Adipocyte (in vitro differentiated cells): ENCODE measurements at regions not wholly inside any gene's neighbourhood (a gene's known extent, or its start where the extent isn't known, plus 50 kb on each side); places are given as distances from the start of the nearest gene placed in this dataset.

Experiments used
- DNase-seq: peaks from one replicate; pipeline ENCODE4 v3.0.0-alpha.2; 2015; ENCODE audit warnings: low read depth
- H3K27me3 ChIP-seq: replicated peaks from 2 replicates; pipeline ENCODE4 v1.7.0; 2013; ENCODE audit warnings: mild to moderate bottlenecking, low read length, moderate library complexity; ENCODE audit not compliant: control insufficient read depth, insufficient read depth
- H3K36me3 ChIP-seq: 2 replicates; pipeline ENCODE4 v1.7.0; 2013; ENCODE audit warnings: low read length, mild to moderate bottlenecking, moderate library complexity; ENCODE audit not compliant: control insufficient read depth, insufficient read depth, severe bottlenecking
- H3K4me1 ChIP-seq: 2 replicates; pipeline ENCODE4 v1.7.0; 2013; ENCODE audit warnings: mild to moderate bottlenecking, low read length, moderate library complexity; ENCODE audit not compliant: control insufficient read depth, insufficient read depth
- H3K4me3 ChIP-seq: 2 replicates; pipeline ENCODE4 v1.7.0; 2013; ENCODE audit warnings: mild to moderate bottlenecking, low read length, moderate library complexity
- H3K9ac ChIP-seq: 2 replicates; pipeline ENCODE4 v1.7.0; 2013; ENCODE audit warnings: mild to moderate bottlenecking, low read length, moderate library complexity
- H3K9me3 ChIP-seq: 2 replicates; pipeline ENCODE4 v1.7.0; 2013; ENCODE audit warnings: mild to moderate bottlenecking, low read length, moderate library complexity; ENCODE audit not compliant: control insufficient read depth

GRCh38 chr1:163440090-163440489 is 118.3 kb downstream of the NUF2 start:
- no peaks in the 10 kb centered on the region for H3K4me1 ChIP-seq
- DNase-seq = no peak

GRCh38 chr1:163442231-163442879 is 120.6 kb downstream of the NUF2 start:
- no peaks in the 10 kb centered on the region for H3K36me3 ChIP-seq

More at GRCh38 chr1:163440090-163440489, 118.3 kb downstream of the NUF2 start:
- Histone ChIP-seq H3K27me3 (peaks cover 19% of the 10 kb centered on the region), H3K9me3 (no peaks in the 10 kb centered on the region), H3K36me3 (no peaks in the 10 kb centered on the region), H3K9ac (no peak overlapping the region), H3K4me3 (no peak overlapping the region)

GRCh38 chr1:163442895-163443294 is 121.1 kb downstream of the NUF2 start:
- H3K4me3 ChIP-seq = no peak overlapping the region
- DNase-seq = no peak
- H3K36me3 ChIP-seq = no peaks in the 10 kb centered on the region
- no peaks in the 10 kb centered on the region for H3K4me1 ChIP-seq
- H3K9me3 ChIP-seq = no peaks in the 10 kb centered on the region
- H3K9ac ChIP-seq = no peak overlapping the region
- H3K27me3 ChIP-seq = peaks cover 12% of the 10 kb centered on the region

More at GRCh38 chr1:163442231-163442879, 120.6 kb downstream of the NUF2 start:
- peaks cover 12% of the 10 kb centered on the region for H3K27me3 ChIP-seq
- H3K4me3 ChIP-seq = no peak overlapping the region
- H3K9ac ChIP-seq = no peak overlapping the region
- no peaks in the 10 kb centered on the region for H3K4me1 ChIP-seq
- DNase-seq = no peak
- H3K9me3 ChIP-seq = no peaks in the 10 kb centered on the region

DNA sequence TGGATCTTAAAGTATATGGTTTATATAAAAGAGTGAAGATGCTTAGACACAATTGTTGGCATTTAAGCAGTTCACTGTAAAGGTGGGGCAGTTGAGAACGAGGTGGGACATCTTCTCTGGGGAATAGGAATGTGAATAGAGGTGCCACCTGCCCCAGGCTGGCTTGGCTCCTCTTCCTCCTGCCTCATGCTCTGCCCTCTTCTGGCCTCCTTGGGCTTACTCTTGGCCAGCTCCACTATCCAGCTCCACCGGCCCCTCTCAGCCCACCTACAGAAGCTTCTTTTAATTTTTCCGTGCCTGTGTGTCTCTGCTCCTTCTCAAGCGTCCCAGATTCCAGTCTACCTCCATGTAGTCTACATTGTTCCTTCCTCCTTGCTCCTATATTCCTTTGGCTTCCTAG is 122.1 kb downstream of the NUF2 start:
- Histone ChIP-seq H3K4me1 (no peaks in the 10 kb centered on the region), H3K9me3 (no peaks in the 10 kb centered on the region), H3K4me3 (no peak overlapping the region), H3K9ac (no peak overlapping the region), H3K36me3 (no peaks in the 10 kb centered on the region), H3K27me3 (peaks cover 11% of the 10 kb centered on the region)
- no peak for DNase-seq

DNA sequence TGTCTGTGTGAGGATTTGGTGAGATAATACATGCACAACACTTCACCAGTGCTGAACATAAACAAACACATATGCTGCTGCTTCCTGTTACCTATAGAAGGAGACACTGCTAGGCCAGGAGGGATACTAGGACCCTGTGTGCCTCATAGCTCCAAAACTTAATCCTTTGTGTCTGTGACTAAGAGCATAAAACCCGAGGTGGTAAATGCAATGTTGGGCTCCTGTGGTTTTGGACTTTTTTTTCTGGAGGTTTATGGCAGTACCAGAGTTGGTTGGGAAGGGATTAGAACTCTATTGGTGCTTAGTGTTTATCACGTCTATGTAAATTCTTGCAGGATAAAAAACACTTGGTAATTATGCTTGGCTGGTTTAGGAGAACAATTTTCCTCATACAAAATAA is 122.9 kb downstream of the NUF2 start:
- DNase-seq = no peak
- Histone ChIP-seq H3K4me1 (no peaks in the 10 kb centered on the region), H3K9ac (no peak overlapping the region), H3K4me3 (no peak overlapping the region), H3K9me3 (no peaks in the 10 kb centered on the region), H3K27me3 (peaks cover 5% of the 10 kb centered on the region), H3K36me3 (no peaks in the 10 kb centered on the region)

GRCh38 chr1:163450986-163451385 is 129.2 kb downstream of the NUF2 start:
- H3K4me3 ChIP-seq = no peak overlapping the region
- no peak overlapping the region for H3K9ac ChIP-seq
- H3K27me3 ChIP-seq = no peaks in the 10 kb centered on the region
- no peaks in the 10 kb centered on the region for H3K36me3 ChIP-seq
- DNase-seq = no peak
- no peaks in the 10 kb centered on the region for H3K4me1 ChIP-seq
- no peaks in the 10 kb centered on the region for H3K9me3 ChIP-seq

- Histone ChIP-seq H3K9ac (no peak overlapping the region), H3K36me3 (no peaks in the 10 kb centered on the region), H3K27me3 (no peaks in the 10 kb centered on the region)
Measured at GRCh38 chr1:163459539-163459938, 137.8 kb downstream of the NUF2 start.

GRCh38 chr1:163467289-163467688 is 145.5 kb downstream of the NUF2 start:
- Histone ChIP-seq H3K9me3 (no peaks in the 10 kb centered on the region), H3K36me3 (no peaks in the 10 kb centered on the region), H3K9ac (no peak overlapping the region), H3K4me1 (no peaks in the 10 kb centered on the region), H3K4me3 (no peak overlapping the region), H3K27me3 (no peaks in the 10 kb centered on the region)
- DNase-seq = no peak

More at GRCh38 chr1:163459539-163459938, 137.8 kb downstream of the NUF2 start:
- no peak for DNase-seq
- Histone ChIP-seq H3K4me1 (no peaks in the 10 kb centered on the region), H3K9me3 (no peaks in the 10 kb centered on the region), H3K4me3 (no peak overlapping the region)

DNA sequence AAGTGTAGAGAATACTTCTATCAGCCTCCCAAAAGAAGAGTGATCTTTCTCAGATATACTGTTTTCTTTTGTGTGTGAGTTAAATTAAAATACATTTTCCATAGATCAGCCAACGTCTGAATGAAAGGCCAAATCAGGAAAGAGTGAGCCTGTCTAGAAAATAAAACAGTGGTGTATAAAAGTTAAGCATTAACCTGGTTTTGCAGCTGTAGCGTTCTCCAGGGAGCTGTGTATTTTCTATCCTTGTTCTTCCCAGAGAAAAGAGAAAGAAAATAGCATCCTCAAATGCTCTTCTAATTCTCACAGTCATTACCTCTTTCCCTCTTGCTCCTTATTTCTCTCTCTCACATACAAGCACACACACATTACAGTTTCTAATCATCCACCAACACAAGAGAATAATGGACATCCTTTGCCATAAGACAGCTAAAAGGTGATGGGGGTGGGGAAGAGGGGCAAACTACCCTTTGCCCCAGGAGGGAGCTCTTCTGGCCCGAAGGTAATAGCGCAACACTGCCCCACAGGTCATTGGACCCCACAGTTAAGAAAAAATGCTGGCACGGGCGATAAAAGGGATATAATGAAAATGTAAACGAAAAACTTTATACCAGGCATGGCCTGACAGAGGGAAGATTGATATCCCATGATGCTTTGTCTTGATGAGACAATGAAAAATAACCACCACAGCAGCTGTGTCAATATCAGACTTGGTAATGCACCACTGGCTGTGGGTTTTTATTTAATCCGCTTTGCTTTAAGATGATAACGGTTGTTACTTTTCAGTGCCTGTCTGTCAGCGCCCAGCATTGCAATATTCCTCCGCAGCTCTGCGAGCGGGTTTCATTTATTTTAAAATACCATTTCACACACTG is 150.3 kb downstream of the NUF2 start:
- H3K36me3 ChIP-seq = no peaks in the 10 kb centered on the region
- H3K4me1 ChIP-seq = no peaks in the 10 kb centered on the region
- H3K27me3 ChIP-seq = peaks cover 3% of the 10 kb centered on the region
- H3K9ac ChIP-seq = no peak overlapping the region
- DNase-seq = no peak
- H3K9me3 ChIP-seq = no peaks in the 10 kb centered on the region
- H3K4me3 ChIP-seq = no peak overlapping the region

DNA sequence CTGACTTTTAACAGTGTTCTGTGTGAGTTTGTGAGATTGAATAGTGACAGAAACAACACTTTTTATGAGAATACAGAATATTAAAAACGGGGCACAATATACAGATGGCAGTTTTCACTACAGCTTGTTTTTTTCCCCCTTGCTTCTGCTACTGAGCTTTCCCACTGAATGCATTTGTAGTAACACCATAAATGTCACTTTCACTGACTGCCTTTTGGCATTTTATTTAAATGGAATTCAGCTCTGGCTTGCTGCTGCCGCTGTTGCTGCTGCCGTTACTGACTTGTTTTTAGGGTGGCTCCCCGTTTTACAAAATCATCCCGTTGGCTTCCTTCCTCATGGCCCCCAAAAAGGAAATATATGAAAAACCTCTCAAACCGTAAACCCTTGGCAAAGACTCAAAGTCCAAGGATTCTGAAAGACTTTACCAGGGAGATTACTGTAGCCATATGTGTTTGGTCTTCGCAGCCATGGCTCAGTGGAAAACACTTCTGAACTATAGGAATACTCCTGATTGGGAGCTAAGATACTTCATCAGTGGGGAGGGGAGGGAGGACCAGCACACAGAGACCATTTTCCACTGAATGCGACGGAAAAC is 151.0 kb downstream of the NUF2 start:
- Histone ChIP-seq H3K27me3 (peaks cover 3% of the 10 kb centered on the region), H3K9me3 (no peaks in the 10 kb centered on the region), H3K4me3 (no peak overlapping the region), H3K36me3 (no peaks in the 10 kb centered on the region), H3K9ac (no peak overlapping the region), H3K4me1 (no peaks in the 10 kb centered on the region)
- no peak for DNase-seq

- H3K4me1 ChIP-seq = no peaks in the 10 kb centered on the region
- no peak overlapping the region for H3K9ac ChIP-seq
- peaks cover 3% of the 10 kb centered on the region for H3K27me3 ChIP-seq
- peaks cover 3% of the 10 kb centered on the region for H3K9me3 ChIP-seq
- no peak overlapping the region for H3K4me3 ChIP-seq
- H3K36me3 ChIP-seq = no peaks in the 10 kb centered on the region
- DNase-seq = no peak
Measured at GRCh38 chr1:163477276-163477830, 155.6 kb downstream of the NUF2 start.
